CMK (cell line): ENCODE measurements at regions not wholly inside any gene's neighbourhood (a gene's known extent, or its start where the extent isn't known, plus 50 kb on each side); places are given as distances from the start of the nearest gene placed in this dataset.

Source experiments
- DNase-seq: peaks from one replicate; pipeline ENCODE4 v3.0.0-alpha.2; 2010; ENCODE audit warnings: low read depth

DNA sequence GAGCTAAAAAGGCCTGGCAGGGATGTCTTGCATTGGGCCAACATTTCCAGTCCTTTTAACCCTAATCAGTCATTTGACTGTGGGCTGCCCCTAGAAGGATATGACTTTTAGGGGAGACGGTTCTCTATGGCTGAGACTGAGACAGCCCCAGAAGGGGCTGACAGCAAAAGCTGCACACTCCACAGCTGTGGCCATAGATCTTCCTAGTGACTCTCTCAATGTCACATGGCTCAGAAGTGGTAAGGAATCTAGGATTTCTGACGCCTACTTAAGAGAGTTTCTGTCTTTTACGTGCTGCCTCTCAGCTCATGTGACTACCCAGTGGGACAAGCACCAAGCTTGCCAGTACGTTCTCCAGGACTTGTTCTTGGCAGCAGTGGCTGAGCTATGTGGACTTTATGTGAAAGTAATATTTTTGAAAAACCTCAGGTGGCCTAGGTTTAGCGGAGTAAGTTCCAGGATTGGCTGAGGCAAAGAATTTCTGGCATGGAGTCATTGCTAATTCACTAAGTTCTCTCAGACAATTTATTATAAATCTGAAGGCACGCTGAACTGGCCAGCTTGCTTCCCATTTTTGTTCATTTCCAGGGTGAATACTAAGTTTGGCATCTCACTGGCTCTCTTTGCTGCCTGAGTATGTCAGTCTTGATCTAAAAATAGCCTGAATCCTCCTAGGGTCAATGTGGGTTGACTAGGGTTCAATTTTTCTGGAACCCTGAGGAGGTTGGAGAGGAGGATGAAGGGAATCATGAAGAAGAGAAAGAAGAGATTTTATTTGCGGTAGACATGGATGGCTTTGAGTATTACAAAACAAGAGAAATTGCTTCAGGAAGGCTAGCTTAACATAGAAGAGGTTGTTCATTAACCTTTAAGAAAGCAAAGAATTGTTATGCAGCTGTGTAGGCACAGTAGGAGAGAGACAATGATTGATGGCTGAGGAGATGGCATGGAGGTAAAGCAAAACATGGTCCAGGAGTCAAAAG, 271.8 kb downstream of the AEBP2 start:
- DNase-seq = no peak

DNA sequence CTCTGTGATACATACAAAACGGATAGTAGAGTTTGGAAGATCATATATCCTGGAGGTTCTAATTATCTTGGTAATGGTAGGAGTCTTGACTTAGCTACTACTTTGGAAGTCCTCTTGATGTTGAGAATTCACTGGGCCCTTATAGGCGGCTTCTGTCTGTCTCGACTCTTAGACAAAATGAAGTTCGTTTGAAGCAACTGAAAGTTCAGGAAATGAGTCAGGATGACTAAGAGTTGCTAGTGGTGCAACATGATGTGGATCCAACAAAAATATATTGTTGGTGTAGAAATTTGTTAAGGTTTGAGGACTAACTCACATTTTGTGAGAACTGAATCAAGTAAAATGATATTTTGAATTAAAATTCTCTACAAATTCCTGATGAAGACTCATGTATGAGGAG, 272.7 kb downstream of the AEBP2 start:
- DNase-seq = no peak

GRCh38 chr12:19718401-19718800, 279.1 kb downstream of the AEBP2 start:
- no peak for DNase-seq

DNA sequence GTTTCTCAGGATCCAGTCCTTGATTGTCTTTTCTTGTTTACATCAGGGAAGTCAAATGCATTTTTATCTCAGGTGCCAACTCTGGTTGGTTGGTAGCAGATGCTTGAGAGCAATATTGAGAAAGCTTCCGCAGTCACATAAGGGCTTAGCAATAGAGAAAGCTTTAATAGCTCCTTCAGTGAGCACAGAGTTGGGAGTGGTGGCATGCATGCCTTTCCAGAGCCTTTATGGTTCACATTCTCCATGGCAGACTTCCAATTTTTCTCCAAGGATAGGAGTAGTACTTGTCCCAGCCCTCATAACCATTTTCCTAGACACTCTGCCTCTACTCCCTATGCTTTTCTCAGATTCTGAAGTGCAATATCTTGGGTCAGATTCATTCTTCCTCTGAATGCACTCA, 280.4 kb downstream of the AEBP2 start:
- DNase-seq = no peak

DNA sequence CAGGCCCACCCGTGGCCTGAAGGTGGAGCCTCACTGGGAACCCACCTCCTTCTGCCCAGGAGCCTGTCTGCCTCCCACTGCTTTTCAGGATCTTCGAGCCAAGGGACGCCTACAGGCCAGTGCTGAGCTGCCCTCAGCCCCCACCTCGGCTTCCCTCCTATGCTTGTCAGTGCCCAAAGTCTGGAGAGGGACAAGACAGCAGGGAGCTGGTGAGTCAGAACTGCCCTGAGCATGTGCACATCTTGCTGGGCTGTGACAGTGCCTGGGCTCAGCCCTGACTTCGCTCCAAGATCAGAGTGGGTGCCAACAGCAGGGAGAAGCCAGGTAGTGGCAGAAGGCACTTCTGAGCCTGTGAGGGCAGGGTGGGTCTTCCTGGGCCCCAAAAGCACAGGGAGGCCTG, 286.8 kb downstream of the AEBP2 start:
- DNase-seq = no peak

GRCh38 chr12:19726592-19726991, 287.3 kb downstream of the AEBP2 start:
- DNase-seq = no peak

- no peak for DNase-seq
These were observed 297.7 kb downstream of the AEBP2 start for GRCh38 chr12:19737019-19737418.

- no peak for DNase-seq
These were observed 300.0 kb downstream of the AEBP2 start for GRCh38 chr12:19739195-19739776.

GRCh38 chr12:19740472-19741131, 301.3 kb downstream of the AEBP2 start:
- no peak for DNase-seq

- no peak for DNase-seq
These were observed 301.8 kb downstream of the AEBP2 start for GRCh38 chr12:19741132-19741489.

GRCh38 chr12:19744705-19745218, 305.5 kb downstream of the AEBP2 start:
- no peak for DNase-seq

DNA sequence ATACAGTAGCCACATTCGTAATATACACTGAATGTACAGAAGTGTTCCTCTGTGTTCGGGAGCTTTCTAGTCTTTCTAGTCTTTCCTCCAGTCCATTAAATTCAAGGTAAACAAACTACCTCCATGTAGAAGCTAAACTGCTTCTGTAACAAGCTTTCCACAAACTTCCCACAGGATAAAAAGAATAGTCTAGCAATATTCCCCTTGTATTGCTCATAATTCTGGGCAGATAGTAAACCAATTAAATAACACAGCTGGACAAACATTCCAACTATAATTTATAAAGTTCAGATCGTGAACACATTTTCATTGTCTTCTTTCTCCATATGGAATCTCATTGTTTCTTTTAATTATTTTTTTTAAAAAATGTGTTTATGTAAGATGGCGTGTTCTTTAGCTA, 307.2 kb downstream of the AEBP2 start:
- DNase-seq = no peak

- DNase-seq = no peak
These were observed 310.7 kb downstream of the AEBP2 start for GRCh38 chr12:19749906-19750574.

- no peak for DNase-seq
These were observed 311.8 kb downstream of the AEBP2 start for GRCh38 chr12:19751078-19751477.

GRCh38 chr12:19752712-19753111, 313.4 kb downstream of the AEBP2 start:
- no peak for DNase-seq

DNA sequence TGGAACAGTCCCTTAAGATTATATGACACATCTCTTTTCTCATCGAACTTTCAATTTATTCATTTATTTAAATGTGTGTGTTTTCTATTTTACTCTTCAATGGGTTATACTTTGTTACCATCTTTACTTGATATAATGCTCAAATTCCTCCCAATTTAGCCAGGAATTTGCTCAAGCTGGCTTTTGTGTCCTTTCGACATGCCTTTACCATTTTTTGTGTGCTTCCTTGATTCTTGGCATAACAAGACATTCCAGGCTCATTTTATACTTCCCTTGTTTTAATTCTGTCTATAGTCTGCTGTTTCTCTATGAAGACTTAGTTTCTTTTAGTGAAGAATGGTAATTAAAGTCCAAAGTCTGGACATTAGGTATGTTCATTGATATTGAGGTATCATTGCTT, 315.8 kb downstream of the AEBP2 start:
- DNase-seq = no peak

DNA sequence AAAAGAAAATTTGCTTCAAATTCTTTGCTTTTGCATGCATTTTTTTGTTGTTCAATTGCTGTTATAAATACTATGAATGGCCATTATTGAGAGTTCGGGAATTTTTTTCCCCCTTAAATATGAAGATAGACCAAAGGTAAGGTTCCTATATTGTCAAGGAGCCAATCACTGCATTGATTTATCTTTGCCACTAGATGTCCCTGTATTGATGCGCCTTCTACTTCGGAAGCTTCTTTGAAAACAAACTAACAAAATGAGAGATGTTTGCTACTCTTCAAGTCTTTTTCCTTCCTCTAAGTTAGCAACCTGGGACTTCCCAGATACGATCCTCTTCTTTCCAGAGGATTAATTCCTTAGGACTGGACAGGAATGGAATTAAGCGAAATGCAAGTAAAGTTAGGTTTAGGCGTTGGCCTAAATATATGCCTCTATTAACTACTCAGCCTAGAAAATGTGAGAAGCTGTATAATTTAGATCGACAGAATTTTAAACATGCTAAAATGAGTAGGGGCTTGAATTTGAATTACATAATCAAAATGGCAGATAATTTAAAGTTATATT, 318.1 kb downstream of the AEBP2 start:
- no peak for DNase-seq

DNA sequence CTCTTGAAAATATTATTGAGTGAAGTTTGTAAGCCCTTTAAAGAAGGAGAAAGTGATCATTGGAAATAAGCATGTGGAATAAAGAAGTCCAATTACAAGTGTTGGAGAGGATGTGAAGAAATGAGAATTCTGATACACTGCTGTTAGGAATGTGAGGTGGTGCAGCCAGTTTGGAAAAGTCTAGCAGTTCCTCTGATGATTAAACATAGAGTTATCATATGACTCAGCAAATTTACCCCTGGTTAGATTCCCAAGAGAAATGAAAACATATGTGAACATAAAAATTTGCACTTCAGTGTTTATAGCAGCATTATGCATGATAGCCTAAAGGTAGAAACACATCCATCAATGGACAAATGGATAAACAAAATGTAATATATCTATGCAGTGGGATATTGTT, 319.9 kb downstream of the AEBP2 start:
- no peak for DNase-seq

DNA sequence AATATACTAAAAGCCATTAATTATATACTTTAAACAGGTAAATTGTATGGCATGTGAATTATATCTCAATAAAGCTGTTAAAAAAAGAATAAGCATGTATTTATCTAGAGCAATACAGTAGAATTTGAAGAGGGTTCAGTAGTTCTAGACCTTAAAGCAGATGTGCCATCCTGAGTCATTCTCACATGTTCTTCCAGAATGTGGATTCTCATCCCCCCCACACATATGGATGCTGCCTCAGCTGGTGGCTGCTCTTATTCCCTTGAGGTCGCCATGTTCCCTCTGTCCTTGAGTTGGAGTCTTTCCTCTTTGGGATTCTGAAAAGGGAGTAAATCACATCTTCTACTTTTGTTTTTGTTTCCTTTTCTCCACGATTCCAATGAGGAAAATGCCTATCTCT, 321.3 kb downstream of the AEBP2 start:
- DNase-seq = no peak

DNA sequence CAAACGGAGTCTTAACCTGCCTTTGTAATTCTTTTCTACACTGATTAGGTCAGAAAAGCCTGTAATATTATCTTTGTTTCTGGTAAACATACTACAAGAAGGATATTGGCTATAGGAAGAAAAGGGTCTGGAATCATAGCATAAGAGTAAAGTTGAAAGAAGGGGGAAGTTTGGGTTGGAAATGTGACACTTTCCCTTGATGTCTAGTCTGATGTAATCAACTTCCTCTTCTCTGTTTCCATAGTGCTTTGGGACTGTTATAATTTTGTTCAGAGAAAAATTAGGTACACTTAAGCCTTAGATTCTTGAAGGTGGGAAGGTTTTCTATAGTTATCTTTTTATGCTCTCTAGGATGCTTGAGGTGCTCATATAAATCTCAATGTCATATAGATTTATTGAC, 322.2 kb downstream of the AEBP2 start:
- DNase-seq = no peak

GRCh38 chr12:19763488-19763887, 324.2 kb downstream of the AEBP2 start:
- no peak for DNase-seq

GRCh38 chr12:19764408-19764807, 325.1 kb downstream of the AEBP2 start:
- DNase-seq = no peak
